NCI-H524 (cell line): ENCODE measurements at regions not wholly inside any gene's neighbourhood (a gene's known extent, or its start where the extent isn't known, plus 50 kb on each side); places are given as distances from the start of the nearest gene placed in this dataset.
"Not testable (repeated sequence)": the region's sequence is repeated elsewhere in the genome, so short reads cannot be mapped to it uniquely, and the experiment has no call there.

Source experiments
- DNase-seq, 2 experiments: peaks; one replicate each; lab custom pipeline; 2025; lab: John Stamatoyannopoulos, UW

DNA sequence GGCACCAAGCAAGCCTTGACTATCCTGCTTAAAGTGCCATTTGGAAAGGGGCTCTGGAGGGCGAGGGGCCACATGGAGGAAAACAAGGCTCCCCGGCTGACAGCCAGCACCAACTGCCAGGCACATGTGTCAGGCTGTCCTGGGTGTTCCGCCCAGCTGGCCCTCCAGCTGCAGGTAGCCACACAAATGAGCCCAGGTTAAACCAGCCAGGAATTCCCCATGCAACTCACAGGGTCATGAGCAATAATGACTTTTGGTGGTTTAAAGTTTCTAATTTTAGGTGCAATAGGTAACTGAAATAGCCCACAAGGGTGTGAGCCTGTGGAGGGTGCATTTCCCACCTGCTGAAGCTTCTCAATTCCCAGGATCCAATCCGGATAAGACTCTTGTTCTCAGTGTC, 58.9 kb upstream of the EEF2KMT start:
- DNase-seq, result not testable (repeated sequence)

DNA sequence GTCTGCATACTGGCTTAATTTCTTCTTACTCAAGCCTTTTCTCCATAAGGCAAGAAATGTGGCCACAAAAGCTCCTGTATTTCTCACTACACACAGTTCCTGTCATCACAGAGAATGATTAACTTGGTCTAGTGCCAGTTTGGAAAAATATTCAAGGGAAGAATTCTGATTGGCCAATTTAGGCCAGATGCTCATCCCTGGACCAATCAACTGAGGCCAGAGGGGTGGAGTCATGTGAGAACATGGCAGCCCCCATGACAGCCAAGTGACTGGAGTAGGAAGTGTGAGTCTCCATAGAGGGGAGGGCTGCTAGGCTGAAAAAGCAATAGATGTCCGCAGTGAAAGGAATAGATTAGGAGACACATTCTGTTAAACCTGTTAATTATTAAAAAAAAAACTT, 56.4 kb upstream of the EEF2KMT start:
- not testable (repeated sequence) for DNase-seq

DNA sequence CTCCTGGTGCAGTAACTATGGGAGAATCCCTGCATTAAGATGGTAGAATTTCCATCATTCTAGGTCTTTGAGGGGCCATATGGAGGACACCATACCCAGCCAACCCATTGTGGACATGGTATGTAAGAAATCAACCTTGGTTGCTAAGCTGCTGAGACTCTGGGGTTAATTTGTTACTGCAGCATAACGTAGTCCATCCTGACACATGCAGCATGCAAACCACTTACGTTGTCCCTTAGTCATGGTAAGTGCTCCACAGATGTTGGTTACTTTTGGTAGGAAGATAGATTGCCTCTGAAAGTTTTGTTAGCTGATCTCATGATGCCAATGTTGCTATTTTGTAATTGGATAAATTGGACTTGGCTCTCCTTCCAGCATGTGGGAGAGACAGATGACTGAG, 53.8 kb upstream of the EEF2KMT start:
- not testable (repeated sequence) for DNase-seq
